Fibroblast of the aortic adventitia (primary cell): ENCODE measurements at regions not wholly inside any gene's neighbourhood (a gene's known extent, or its start where the extent isn't known, plus 50 kb on each side); places are given as distances from the start of the nearest gene placed in this dataset.

ENCODE experiments used
- DNase-seq: peaks from one replicate; pipeline ENCODE4 v3.0.0-alpha.2; 2010; ENCODE audit warnings: low read depth
- H3K4me3 ChIP-seq: 2 replicates; pipeline ENCODE4 v1.5.1; 2011; ENCODE audit warnings: low read depth, mild to moderate bottlenecking, control low read depth, low read length, moderate library complexity
- TF ChIP-seq, protein P1 (sequence below): IDR thresholded peaks from 2 replicates; pipeline ENCODE4 v1.5.1; 2011; ENCODE audit warnings: mild to moderate bottlenecking, low read length, control low read depth, inconsistent platforms; ENCODE audit not compliant: insufficient read depth

DNA sequence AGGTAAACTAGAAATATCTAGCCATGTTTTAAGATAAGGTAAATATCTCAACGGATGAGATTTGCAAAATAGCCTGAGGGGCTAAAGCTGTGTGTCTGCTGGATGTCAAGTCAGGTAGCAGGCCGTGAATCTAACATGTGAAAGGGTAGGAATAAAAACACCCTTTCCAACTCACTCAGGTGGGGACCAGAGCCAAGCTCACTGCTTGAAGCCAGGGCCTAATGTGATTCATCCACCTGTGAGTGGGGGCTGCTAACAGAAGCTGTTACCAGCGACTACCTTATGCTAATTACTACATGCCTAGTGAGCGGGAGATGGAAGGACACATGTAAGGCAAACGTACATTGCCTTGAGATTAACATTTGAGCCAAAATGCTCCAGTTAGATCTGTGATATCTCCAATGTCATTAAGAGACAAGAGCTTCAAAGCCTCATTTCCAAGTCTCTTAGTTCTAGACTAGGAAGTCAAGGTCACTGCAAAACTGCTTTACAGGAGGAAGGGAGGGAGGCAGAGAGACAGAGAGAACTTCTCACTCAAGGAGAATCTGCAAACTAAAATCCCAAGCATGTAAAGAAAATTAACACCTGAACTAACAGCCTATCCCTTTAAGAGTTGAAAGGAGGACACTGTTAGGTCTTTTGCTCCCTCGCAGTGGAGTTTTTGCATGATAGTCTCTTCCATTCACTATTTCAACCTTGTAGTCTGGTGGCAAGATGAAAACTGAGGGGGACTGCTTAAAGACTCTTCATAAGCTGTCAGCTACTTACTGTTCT is 141.6 kb upstream of the RPS23 start:
- TF ChIP-seq, protein P1, sequence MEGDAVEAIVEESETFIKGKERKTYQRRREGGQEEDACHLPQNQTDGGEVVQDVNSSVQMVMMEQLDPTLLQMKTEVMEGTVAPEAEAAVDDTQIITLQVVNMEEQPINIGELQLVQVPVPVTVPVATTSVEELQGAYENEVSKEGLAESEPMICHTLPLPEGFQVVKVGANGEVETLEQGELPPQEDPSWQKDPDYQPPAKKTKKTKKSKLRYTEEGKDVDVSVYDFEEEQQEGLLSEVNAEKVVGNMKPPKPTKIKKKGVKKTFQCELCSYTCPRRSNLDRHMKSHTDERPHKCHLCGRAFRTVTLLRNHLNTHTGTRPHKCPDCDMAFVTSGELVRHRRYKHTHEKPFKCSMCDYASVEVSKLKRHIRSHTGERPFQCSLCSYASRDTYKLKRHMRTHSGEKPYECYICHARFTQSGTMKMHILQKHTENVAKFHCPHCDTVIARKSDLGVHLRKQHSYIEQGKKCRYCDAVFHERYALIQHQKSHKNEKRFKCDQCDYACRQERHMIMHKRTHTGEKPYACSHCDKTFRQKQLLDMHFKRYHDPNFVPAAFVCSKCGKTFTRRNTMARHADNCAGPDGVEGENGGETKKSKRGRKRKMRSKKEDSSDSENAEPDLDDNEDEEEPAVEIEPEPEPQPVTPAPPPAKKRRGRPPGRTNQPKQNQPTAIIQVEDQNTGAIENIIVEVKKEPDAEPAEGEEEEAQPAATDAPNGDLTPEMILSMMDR: no peak
- no peak overlapping the region for H3K4me3 ChIP-seq
- DNase-seq: no peak

DNA sequence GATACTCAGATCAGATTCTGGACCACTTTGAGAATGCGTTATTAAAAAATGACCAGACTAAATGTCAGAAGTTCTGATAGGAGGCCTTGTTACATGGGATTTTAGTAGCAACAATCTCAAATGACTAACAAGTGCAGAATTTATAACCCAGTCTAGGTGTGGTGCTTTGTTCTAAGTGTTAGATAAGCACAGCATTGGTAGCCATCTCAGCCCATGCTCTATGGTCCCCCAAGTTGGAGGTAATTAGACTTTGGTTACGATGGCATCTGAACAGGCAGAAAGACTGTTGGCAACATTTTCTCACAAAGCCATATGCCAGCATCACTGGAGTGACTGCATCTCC is 140.4 kb upstream of the RPS23 start:
- H3K4me3 ChIP-seq: no peak overlapping the region
- DNase-seq: no peak
- TF ChIP-seq, protein P1: no peak

DNA sequence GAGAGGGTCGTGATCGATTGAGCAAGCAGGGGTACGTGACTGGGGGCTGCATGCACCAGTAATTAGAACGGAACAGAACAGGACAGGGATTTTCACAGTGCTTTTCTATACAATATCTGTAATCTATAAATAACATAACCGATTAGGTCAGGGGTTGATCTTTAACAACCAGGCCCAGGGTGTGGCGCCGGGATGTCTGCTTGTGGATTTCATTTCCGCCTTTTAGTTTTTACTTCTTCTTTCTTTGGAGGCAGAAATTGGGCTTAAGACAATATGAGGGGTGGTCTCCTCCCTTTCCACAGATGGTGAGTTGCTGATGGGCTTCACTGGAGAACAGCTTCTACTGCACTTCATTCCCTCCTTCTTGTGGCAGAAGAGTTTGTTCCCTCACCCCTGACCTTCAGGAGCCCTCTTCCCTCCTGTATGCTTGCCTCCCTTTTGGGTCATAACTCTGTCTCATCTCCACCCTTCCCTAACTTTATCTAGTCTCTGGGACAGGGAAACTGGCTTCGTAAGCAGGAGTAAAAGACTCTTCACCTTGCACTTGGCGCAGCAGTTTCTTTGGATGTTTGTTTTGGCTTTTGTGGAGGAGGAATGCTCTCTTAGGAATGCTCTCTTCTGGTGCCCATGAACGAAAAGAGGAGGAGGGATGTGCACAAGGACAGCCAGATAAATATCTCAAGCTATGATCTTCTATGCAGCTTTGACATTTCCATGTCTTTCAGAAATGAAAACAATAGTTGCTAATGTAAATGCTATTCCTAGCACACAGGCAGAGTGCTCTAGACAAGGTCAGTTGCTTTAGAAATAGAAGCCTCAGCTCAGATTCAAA is 139.8 kb upstream of the RPS23 start:
- TF ChIP-seq, protein P1: no peak
- no peak overlapping the region for H3K4me3 ChIP-seq
- peak; percentile 52 for DNase-seq

DNA sequence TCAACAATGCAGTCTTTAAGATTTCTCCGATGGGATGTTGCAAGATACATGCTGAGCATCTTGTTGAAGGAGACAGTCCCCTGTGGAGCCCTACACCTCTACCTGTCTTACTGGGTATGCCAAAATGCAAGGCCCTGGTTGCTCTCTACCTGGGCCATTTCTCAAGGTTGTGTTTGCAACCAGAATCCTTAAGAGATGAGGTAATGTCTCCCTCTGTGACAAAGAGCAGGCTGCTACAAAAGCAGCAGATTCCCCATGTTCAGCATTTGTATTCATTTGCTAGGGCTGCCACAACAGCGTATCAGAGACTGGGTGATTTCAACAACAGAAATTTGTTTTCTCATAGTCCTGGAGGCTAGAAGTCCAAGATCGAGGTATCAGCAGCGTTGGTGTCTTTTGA is 138.4 kb upstream of the RPS23 start:
- no peak for DNase-seq
- H3K4me3 ChIP-seq: no peak overlapping the region

DNA sequence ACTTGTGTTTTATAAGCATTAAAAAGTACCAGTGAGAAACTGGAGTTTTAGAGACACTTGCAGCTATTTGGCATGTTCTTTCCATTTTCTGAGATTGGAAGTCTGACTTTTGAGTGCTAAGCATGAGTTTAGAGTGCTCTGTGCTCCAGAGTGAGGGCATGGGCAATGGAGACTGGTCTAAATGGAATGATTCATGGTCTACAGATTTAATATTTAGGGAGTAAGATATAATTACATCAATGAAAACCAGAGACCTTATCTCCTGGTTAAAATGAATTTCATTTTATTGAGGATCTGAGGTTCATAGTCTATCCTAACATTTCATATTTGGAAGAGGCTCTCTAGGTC is 135.9 kb upstream of the RPS23 start:
- DNase-seq: no peak
- H3K4me3 ChIP-seq: no peak overlapping the region
- TF ChIP-seq, protein P1: no peak

More for the DNA sequence above, 138.4 kb upstream of the RPS23 start:
- TF ChIP-seq, protein P1: no peak

DNA sequence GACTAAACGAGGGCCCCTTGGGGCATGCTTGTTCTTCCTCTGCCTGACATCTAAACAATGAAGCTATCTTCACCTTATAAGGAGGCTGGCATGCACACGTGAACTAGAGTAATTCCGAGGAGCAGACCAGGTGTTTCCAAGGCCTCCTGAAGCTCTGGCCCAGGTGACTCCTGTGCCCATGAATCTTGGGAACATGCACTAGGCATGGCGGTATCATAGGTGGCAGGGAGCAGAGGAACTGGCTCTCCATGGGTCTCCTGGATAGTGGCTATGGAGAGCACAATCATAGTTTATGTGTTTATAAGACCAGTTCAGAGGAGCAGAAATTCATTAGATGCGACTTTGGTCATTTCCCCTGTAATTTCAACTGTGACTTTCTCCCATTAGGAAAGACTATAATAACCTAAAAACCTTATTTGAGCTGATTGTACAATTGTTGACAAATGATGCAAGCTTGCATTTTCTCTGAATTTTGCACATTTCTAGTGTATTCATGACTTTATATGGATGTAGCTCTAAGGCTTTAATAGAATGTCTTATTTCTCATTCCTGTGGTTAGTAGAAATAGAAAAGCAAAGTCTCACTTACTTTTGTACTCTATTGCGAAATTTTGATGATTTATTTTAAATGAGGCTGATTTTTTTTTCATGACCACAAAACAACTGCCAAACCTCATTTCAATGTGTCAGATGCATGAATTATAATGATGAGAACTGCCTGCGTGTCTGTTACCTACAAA is 135.3 kb upstream of the RPS23 start:
- TF ChIP-seq, protein P1: no peak

More for the DNA sequence above, 135.3 kb upstream of the RPS23 start:
- peak; percentile 95 for DNase-seq
- H3K4me3 ChIP-seq: no peak overlapping the region
